Gastrocnemius medialis (tissue), 4 donors: ENCODE measurements at regions not wholly inside any gene's neighbourhood (a gene's known extent, or its start where the extent isn't known, plus 50 kb on each side); places are given as distances from the start of the nearest gene placed in this dataset.

ENCODE experiments used
- POLR2A ChIP-seq, 2 donors: fragments of 450-650 bp; IDR thresholded peaks; one replicate each; pipeline ENCODE4 v1.6.1; 2017; ENCODE audit warnings: antibody characterized with exemption in 2 of 2, mild to moderate bottlenecking in 2 of 2, moderate library complexity in 2 of 2
- TF ChIP-seq, protein P1 (sequence below), 5 experiments: fragments of 450-650 bp in 3 of 5; fragments of 200-600 bp in 2 of 5; sonication (generic) in 2 of 5; IDR thresholded peaks in 4 of 5; conservative IDR thresholded peaks in 1 of 5; 1 replicate in 4 of 5; 2 replicates in 1 of 5; pipeline ENCODE4 v1.5.1; 2016 to 2019; ENCODE audit warnings: antibody characterized with exemption in 5 of 5, mild to moderate bottlenecking in 3 of 5, moderate library complexity in 3 of 5

DNA sequence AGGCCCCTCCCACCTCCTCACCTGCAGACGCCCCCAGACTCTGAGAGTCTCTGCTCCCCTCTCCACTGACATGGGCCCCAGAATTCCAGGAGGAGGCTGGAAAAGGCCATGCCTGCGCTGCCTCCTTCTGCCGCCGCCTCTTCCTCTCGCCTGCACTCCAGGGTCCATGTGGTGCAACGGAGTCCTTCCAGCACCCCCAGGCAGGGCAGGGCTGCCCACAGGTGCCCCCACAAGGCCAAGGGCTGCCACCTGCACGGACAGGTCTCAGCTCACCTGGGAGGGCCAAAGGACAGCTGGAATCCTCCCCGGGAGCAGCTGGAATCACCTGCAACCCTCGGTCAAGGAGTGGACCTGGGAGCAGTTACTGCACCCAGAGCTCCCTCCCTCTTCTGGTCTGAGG, 194.9 kb downstream of the RBFOX3 start:
- TF ChIP-seq, protein P1, sequence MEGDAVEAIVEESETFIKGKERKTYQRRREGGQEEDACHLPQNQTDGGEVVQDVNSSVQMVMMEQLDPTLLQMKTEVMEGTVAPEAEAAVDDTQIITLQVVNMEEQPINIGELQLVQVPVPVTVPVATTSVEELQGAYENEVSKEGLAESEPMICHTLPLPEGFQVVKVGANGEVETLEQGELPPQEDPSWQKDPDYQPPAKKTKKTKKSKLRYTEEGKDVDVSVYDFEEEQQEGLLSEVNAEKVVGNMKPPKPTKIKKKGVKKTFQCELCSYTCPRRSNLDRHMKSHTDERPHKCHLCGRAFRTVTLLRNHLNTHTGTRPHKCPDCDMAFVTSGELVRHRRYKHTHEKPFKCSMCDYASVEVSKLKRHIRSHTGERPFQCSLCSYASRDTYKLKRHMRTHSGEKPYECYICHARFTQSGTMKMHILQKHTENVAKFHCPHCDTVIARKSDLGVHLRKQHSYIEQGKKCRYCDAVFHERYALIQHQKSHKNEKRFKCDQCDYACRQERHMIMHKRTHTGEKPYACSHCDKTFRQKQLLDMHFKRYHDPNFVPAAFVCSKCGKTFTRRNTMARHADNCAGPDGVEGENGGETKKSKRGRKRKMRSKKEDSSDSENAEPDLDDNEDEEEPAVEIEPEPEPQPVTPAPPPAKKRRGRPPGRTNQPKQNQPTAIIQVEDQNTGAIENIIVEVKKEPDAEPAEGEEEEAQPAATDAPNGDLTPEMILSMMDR (IDR thresholded peaks at IDR 0.05 in 4 of 5, conservative IDR thresholded peaks at IDR 0.05 in 1 of 5): no peak
- no peak for TF ChIP-seq POLR2A (IDR thresholded peaks at IDR 0.05)
